ENCODE measurements at regions not wholly inside any gene's neighbourhood (a gene's known extent, or its start where the extent isn't known, plus 50 kb on each side); places are given as distances from the start of the nearest gene placed in this dataset.

DNA sequence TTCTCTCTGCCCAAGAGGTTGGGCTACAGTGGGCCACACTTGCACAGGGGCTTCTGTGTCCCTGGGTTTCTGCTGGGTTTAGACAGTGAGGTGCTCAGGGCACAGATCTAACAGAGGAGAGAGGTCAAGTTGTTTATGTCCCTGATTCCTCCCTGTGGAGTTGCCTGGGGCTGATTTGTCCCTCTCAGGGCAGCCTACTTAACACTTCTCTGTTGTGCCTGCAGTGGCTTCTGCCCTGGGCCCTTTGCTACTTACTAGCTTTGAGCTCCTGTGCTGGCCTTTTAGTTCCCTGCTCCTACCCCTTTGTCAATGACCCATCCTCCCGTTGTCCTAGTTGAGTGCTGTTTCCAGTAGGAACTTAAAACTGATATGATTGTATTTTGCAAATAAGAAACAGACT, 114.0 kb upstream of the RGMA start:
- 39 to 48% methylated on average over 1 of the region's 1 CpG for WGBS, 2 donors
- no peak for DNase-seq
- intact Hi-C loops (cut with DNase I; ENCODE audit: low total_unique reads) = no loop called here

DNA sequence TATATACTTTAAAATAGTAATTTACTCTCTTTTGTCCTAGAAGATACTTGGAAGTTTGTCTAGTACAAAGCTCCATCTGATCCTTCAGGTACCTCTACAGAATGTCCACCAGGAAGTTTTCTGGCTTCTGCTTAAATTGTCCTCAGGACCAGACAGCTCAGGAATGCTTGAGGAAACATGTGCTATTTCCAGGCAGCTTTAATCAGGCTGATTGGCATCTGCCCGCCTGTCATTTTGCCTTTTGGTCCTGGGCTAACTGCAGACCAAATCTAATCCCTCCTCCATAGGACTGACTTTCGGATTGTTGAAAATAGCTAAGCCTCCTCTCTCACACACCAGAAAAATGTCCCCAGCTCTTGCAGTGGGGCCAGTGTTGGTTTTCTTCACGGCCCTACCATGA, 113.4 kb upstream of the RGMA start:
- intact Hi-C loops (cut with DNase I; ENCODE audit: low total_unique reads) = no loop called here
- Histone ChIP-seq H3K36me3 (ENCODE audit: low read depth, missing control alignments) (no peaks in the 10 kb centered on the region), H3K27me3 (no peaks in the 10 kb centered on the region), H3K4me3 (no peak overlapping the region), H3K9me3 (no peaks in the 10 kb centered on the region), H3K4me1 (peaks cover 11% of the 10 kb centered on the region), H3K27ac (no peak overlapping the region)
- TF ChIP-seq, protein P1, sequence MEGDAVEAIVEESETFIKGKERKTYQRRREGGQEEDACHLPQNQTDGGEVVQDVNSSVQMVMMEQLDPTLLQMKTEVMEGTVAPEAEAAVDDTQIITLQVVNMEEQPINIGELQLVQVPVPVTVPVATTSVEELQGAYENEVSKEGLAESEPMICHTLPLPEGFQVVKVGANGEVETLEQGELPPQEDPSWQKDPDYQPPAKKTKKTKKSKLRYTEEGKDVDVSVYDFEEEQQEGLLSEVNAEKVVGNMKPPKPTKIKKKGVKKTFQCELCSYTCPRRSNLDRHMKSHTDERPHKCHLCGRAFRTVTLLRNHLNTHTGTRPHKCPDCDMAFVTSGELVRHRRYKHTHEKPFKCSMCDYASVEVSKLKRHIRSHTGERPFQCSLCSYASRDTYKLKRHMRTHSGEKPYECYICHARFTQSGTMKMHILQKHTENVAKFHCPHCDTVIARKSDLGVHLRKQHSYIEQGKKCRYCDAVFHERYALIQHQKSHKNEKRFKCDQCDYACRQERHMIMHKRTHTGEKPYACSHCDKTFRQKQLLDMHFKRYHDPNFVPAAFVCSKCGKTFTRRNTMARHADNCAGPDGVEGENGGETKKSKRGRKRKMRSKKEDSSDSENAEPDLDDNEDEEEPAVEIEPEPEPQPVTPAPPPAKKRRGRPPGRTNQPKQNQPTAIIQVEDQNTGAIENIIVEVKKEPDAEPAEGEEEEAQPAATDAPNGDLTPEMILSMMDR (IDR thresholded peaks at IDR 0.05) = no peak
- TF ChIP-seq POLR2A (IDR thresholded peaks at IDR 0.05) = no peak
- DNase-seq = no peak
- WGBS, 2 donors = 87 to 89% methylated on average over 3 of the region's 3 CpGs

More for the DNA sequence above, 114.0 kb upstream of the RGMA start:
- TF ChIP-seq, protein P1 (IDR thresholded peaks at IDR 0.05) = no peak
- no peak for TF ChIP-seq POLR2A (IDR thresholded peaks at IDR 0.05)
- no peaks in the 10 kb centered on the region for H3K27me3 ChIP-seq
- H3K9me3 ChIP-seq = no peaks in the 10 kb centered on the region
- no peak overlapping the region for H3K4me3 ChIP-seq
- H3K27ac ChIP-seq = no peak overlapping the region
- peaks cover 11% of the 10 kb centered on the region for H3K4me1 ChIP-seq
- H3K36me3 ChIP-seq (ENCODE audit: low read depth, missing control alignments) = no peaks in the 10 kb centered on the region

DNA sequence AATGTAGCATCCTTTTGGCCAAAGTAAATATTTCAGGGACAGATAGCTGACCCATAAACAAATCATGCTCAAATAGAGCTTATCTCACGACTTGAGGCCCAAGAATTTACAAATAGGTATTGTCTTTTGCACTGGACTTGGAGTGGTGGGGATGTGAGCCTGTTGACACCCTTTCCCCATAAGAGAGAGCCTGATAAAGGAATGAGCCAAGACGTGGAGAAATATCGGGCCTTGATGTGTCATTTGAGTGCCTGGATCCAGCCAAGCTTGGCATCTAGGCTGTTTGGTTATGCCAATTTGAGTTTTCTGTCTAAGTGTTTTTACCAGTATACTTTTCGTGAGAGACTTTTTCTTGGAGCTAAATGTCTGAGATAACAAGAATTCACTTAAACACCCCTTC, 112.9 kb upstream of the RGMA start:
- 60 to 66% methylated on average over 4 of the region's 4 CpGs for WGBS, 2 donors
- intact Hi-C loops (cut with DNase I; ENCODE audit: low total_unique reads) = no loop called here

DNA sequence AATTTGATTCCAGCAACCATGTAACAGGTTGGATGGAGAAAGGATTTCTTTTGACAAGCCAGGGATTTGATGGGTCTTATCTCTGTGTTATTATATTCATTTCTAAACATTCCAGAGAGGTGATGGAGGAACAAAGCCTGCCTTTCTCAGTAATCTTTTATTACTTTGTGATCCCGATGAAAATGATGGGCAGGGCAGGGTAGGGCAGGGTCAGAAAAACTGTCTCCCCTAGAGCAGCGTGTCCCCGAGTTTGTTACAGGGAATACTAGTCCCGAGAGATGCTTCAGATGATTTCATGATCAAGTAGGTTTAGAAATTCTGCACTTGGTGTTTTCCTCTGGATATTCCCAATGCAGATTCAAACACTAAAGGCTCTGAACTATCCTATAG, 111.8 kb upstream of the RGMA start:
- Histone ChIP-seq H3K4me3 (no peak overlapping the region), H3K27me3 (no peaks in the 10 kb centered on the region), H3K36me3 (ENCODE audit: low read depth, missing control alignments) (no peaks in the 10 kb centered on the region), H3K9me3 (no peaks in the 10 kb centered on the region), H3K4me1 (peaks cover 11% of the 10 kb centered on the region), H3K27ac (no peak overlapping the region)
- intact Hi-C loops (cut with DNase I; ENCODE audit: low total_unique reads) = no loop called here
- no peak for DNase-seq
- WGBS, 2 donors = 43 to 55% methylated on average over 4 of the region's 4 CpGs
- TF ChIP-seq, protein P1 (IDR thresholded peaks at IDR 0.05) = no peak
- no peak for TF ChIP-seq POLR2A (IDR thresholded peaks at IDR 0.05)

More for the DNA sequence above, 112.9 kb upstream of the RGMA start:
- Histone ChIP-seq H3K4me1 (peaks cover 11% of the 10 kb centered on the region), H3K27ac (no peak overlapping the region), H3K9me3 (no peaks in the 10 kb centered on the region), H3K27me3 (no peaks in the 10 kb centered on the region), H3K4me3 (no peak overlapping the region), H3K36me3 (ENCODE audit: low read depth, missing control alignments) (no peaks in the 10 kb centered on the region)
- no peak for DNase-seq
- no peak for TF ChIP-seq POLR2A (IDR thresholded peaks at IDR 0.05)
- TF ChIP-seq, protein P1 (IDR thresholded peaks at IDR 0.05) = no peak

DNA sequence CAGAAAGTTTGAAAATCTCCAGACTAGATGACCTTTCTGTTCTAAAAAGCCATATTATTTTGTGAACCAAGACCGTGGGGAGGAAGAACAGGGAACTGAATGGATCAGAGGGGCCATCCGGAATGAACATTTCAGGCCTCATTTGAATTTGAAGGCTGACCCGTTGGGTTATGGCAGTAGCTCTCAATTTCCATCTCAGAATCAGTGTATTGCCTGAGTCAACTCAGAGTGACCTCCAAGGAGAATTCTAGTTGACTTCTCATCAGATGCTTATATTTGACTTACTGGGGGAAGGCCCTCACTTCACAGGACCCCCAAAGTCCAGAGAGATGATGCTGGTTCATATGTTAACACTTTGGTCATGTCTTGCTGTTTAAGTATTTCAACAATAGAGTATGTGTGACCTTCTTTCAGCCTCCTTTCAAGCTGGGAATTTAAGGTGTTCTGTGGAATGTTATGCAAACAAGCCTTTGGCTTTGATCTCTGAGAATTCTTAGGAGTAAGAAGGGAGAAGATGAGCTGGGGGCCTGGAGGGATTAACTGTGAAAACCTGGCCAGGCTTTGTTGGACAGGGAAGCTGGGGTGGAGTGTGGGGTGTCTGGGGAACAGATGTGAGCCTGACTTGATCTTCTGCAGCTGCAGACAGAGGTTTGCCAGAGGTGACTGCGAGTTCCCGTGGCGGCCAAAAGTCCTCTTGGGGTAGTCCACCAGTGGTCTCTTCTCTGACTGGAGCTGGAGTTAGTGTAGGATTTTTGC, 111.2 kb upstream of the RGMA start:
- Histone ChIP-seq H3K27ac (no peak overlapping the region), H3K36me3 (ENCODE audit: low read depth, missing control alignments) (no peaks in the 10 kb centered on the region), H3K4me1 (peaks cover 11% of the 10 kb centered on the region), H3K9me3 (no peaks in the 10 kb centered on the region), H3K27me3 (no peaks in the 10 kb centered on the region), H3K4me3 (no peak overlapping the region)
- no peak for TF ChIP-seq POLR2A (IDR thresholded peaks at IDR 0.05)
- TF ChIP-seq, protein P1 (IDR thresholded peaks at IDR 0.05) = no peak
- 51 to 62% methylated on average over 6 of the region's 6 CpGs for WGBS, 2 donors
- intact Hi-C loops (cut with DNase I; ENCODE audit: low total_unique reads) = no loop called here
- no peak for DNase-seq

Measured in testis (tissue), 2 donors.